ENCODE measurements at regions not wholly inside any gene's neighbourhood (a gene's known extent, or its start where the extent isn't known, plus 50 kb on each side); places are given as distances from the start of the nearest gene placed in this dataset.

GRCh38 chr5:58363461-58364249, 96.2 kb downstream of the PLK2 start:
- TF ChIP-seq MYC (IDR thresholded peaks at IDR 0.05; ENCODE audit: low read depth, low read length) (no peak), CTCF (IDR thresholded peaks at IDR 0.05; ENCODE audit: low read depth, low read length) (no peak), POLR2A (IDR thresholded peaks at IDR 0.05; ENCODE audit: extremely low read depth, insufficient read length) (no peak), MAX (IDR thresholded peaks at IDR 0.05; ENCODE audit: low read depth, low read length) (no peak)
- no peak overlapping the region for H3K4me3 ChIP-seq (ENCODE audit: low read depth, low read length)
- no peak for DNase-seq (ENCODE audit: low read depth)

- no peak overlapping the region for H3K4me3 ChIP-seq (ENCODE audit: low read depth, low read length)
- DNase-seq (ENCODE audit: low read depth): no peak
- TF ChIP-seq CTCF (IDR thresholded peaks at IDR 0.05; ENCODE audit: low read depth, low read length) (no peak), MYC (IDR thresholded peaks at IDR 0.05; ENCODE audit: low read depth, low read length) (no peak), POLR2A (IDR thresholded peaks at IDR 0.05; ENCODE audit: extremely low read depth, insufficient read length) (no peak)
These were observed 97.8 kb downstream of the PLK2 start for GRCh38 chr5:58362135-58362534.

- TF ChIP-seq MAX (IDR thresholded peaks at IDR 0.05; ENCODE audit: low read depth, low read length) (no peak), POLR2A (IDR thresholded peaks at IDR 0.05; ENCODE audit: extremely low read depth, insufficient read length) (no peak), CTCF (IDR thresholded peaks at IDR 0.05; ENCODE audit: low read depth, low read length) (no peak), MYC (IDR thresholded peaks at IDR 0.05; ENCODE audit: low read depth, low read length) (no peak)
- H3K4me3 ChIP-seq (ENCODE audit: low read depth, low read length): no peak overlapping the region
- DNase-seq (ENCODE audit: low read depth): no peak
These were observed 99.1 kb downstream of the PLK2 start for GRCh38 chr5:58360794-58361193.

- TF ChIP-seq MYC (IDR thresholded peaks at IDR 0.05; ENCODE audit: low read depth, low read length): no peak
- TF ChIP-seq POLR2A (IDR thresholded peaks at IDR 0.05; ENCODE audit: extremely low read depth, insufficient read length): no peak
- no peak for TF ChIP-seq MAX (IDR thresholded peaks at IDR 0.05; ENCODE audit: low read depth, low read length)
- no peak for TF ChIP-seq CTCF (IDR thresholded peaks at IDR 0.05; ENCODE audit: low read depth, low read length)
- no peak overlapping the region for H3K4me3 ChIP-seq (ENCODE audit: low read depth, low read length)
- no peak for DNase-seq (ENCODE audit: low read depth)
These were observed 99.9 kb downstream of the PLK2 start for GRCh38 chr5:58359981-58360380.

GRCh38 chr5:58358501-58359178, 101.2 kb downstream of the PLK2 start:
- DNase-seq (ENCODE audit: low read depth): no peak
- no peak overlapping the region for H3K4me3 ChIP-seq (ENCODE audit: low read depth, low read length)
- TF ChIP-seq MYC (IDR thresholded peaks at IDR 0.05; ENCODE audit: low read depth, low read length) (no peak), CTCF (IDR thresholded peaks at IDR 0.05; ENCODE audit: low read depth, low read length) (no peak), POLR2A (IDR thresholded peaks at IDR 0.05; ENCODE audit: extremely low read depth, insufficient read length) (no peak), MAX (IDR thresholded peaks at IDR 0.05; ENCODE audit: low read depth, low read length) (no peak)
